Stimulated activated naive CD8-positive, alpha-beta T cell treated with anti-CD3 and anti-CD28 coated beads, Interleukin-15, amount 100 ng/mL, for 72 hours (primary cell): ENCODE measurements at regions not wholly inside any gene's neighbourhood (a gene's known extent, or its start where the extent isn't known, plus 50 kb on each side); places are given as distances from the start of the nearest gene placed in this dataset.
"Not testable (repeated sequence)": the region's sequence is repeated elsewhere in the genome, so short reads cannot be mapped to it uniquely, and the experiment has no call there.

Experiments used
- ATAC-seq: fragments of 150-1000 bp; cut with Tn5 transposase; 2 replicates; pipeline ENCODE4 v1.10.0; 2021; ENCODE audit warnings: mild to moderate bottlenecking, moderate library complexity
- DNase-seq, 2 donors: peaks; one replicate each; pipeline ENCODE4 v3.0.0; 2021 to 2022
- H3K27ac Mint-ChIP-seq, 2 donors: one replicate each; pipeline ENCODE4 v1.8.0; 2022; ENCODE audit warnings: mild to moderate bottlenecking in 2 of 2, mixed read lengths in 2 of 2, moderate library complexity in 2 of 2
- H3K27me3 Mint-ChIP-seq: one replicate; pipeline ENCODE4 v1.8.0; 2022; ENCODE audit warnings: mixed read lengths
- H3K4me1 Mint-ChIP-seq: one replicate; pipeline ENCODE4 v1.8.0; 2022; ENCODE audit warnings: mild to moderate bottlenecking, mixed read lengths
- H3K4me3 Mint-ChIP-seq, 2 donors: one replicate each; pipeline ENCODE4 v1.8.0; 2022; ENCODE audit warnings: mild to moderate bottlenecking in 2 of 2, mixed read lengths in 2 of 2, moderate library complexity in 1 of 2
- H3K9me3 Mint-ChIP-seq, 2 donors: one replicate each; pipeline ENCODE4 v1.8.0; 2022; ENCODE audit warnings: mixed read lengths in 2 of 2

DNA sequence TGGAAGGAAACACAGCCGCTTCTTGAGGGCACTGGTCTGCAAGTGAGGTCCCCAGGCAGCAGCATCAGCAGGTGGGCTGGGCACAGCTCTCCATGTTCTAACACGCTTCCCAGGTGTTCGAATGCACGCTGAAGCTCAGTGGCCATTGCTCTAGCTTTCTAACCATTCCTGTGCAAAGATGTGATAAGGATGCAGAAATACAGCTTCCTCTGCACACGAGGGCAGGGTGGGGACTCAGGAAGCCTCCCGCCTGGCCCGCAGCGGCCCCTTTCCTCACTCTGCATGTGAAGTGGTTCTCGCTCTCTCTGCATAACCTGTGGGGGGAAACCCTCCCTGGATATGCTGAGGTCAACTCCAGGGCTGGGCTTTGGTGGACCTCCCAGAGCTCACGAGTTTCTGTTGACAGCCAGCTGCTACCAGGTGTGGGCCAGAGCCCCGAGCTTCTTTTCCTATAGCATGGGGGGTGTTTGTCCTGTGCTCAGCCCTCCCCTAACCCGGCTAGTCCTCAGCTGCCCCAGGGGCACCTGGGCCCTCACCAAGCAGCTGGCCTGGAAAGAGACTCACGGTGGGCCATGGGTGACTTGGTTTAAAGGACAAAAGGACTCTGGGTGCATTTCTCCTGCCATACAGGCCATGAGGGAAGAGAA, 168.2 kb downstream of the TEX29 start:
- Mint-ChIP-seq H3K9me3 (peaks cover 0 to 23% of the 10 kb centered on the region in 2 donors), H3K27me3 (peaks cover 10% of the 10 kb centered on the region), H3K27ac (no peak overlapping the region), H3K4me3 (no peak overlapping the region), H3K4me1 (no peaks in the 10 kb centered on the region)
- DNase-seq (no peak), ATAC-seq (no peak)

DNA sequence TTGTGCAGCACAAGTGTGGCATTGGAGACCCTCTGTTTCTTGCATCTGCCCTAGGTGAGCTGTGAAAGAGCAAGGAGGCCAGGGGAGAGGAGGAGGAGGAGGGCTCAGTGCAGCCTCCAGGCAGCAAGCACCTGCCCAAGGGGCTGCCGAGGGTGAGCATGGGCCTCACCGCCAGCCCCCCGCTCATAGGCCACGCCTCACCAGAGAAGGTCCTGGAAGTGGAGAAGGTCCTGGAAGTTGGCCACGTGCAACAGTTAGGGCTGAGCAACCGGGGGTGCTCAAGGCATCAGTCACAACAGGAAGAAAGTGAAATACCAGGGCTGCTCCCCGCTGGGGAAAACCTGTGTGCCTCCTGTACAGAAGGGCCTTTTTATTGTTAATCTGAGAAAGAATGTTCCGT, 168.9 kb downstream of the TEX29 start:
- H3K4me3 Mint-ChIP-seq: no peak overlapping the region
- H3K9me3 Mint-ChIP-seq: peaks cover 0 to 23% of the 10 kb centered on the region in 2 donors
- no peaks in the 10 kb centered on the region for H3K4me1 Mint-ChIP-seq
- DNase-seq (no peak), ATAC-seq (no peak)
- H3K27ac Mint-ChIP-seq: no peak overlapping the region
- peaks cover 10% of the 10 kb centered on the region for H3K27me3 Mint-ChIP-seq

GRCh38 chr13:111490611-111491010, 170.2 kb downstream of the TEX29 start:
- Mint-ChIP-seq H3K4me1 (no peaks in the 10 kb centered on the region), H3K9me3 (peaks cover 0 to 23% of the 10 kb centered on the region in 2 donors), H3K4me3 (no peak overlapping the region), H3K27ac (no peak overlapping the region), H3K27me3 (peaks cover 10% of the 10 kb centered on the region)
- ATAC-seq (no peak), DNase-seq (no peak)

- DNase-seq: no peak
- no peak overlapping the region for H3K27ac Mint-ChIP-seq
- peaks cover 10% of the 10 kb centered on the region for H3K27me3 Mint-ChIP-seq
- H3K4me1 Mint-ChIP-seq: no peaks in the 10 kb centered on the region
- ATAC-seq: no peak
- no peak overlapping the region for H3K4me3 Mint-ChIP-seq
- H3K9me3 Mint-ChIP-seq: peaks cover 0 to 23% of the 10 kb centered on the region in 2 donors
Observed at GRCh38 chr13:111491021-111491420, 170.6 kb downstream of the TEX29 start.

GRCh38 chr13:111491659-111492058, 171.2 kb downstream of the TEX29 start:
- Mint-ChIP-seq H3K27ac (no peak overlapping the region), H3K4me3 (no peak overlapping the region), H3K9me3 (peaks cover 0 to 18% of the 10 kb centered on the region in 2 donors), H3K4me1 (no peaks in the 10 kb centered on the region), H3K27me3 (peaks cover 10% of the 10 kb centered on the region)
- DNase-seq: no peak
- no peak for ATAC-seq

GRCh38 chr13:111492341-111492950, 172.0 kb downstream of the TEX29 start:
- DNase-seq: no peak
- no peak for ATAC-seq
- Mint-ChIP-seq H3K27me3 (peaks cover 10% of the 10 kb centered on the region), H3K4me1 (no peaks in the 10 kb centered on the region), H3K4me3 (no peak overlapping the region), H3K9me3 (peaks cover 0 to 10% of the 10 kb centered on the region in 2 donors), H3K27ac (no peak overlapping the region)

- DNase-seq (no peak), ATAC-seq (no peak)
- Mint-ChIP-seq H3K4me1 (no peaks in the 10 kb centered on the region), H3K4me3 (no peak overlapping the region), H3K9me3 (peaks cover 0 to 5% of the 10 kb centered on the region in 2 donors), H3K27ac (no peak overlapping the region), H3K27me3 (peaks cover 10% of the 10 kb centered on the region)
Observed at GRCh38 chr13:111492958-111493357, 172.5 kb downstream of the TEX29 start.

GRCh38 chr13:111493468-111493867, 173.0 kb downstream of the TEX29 start:
- Mint-ChIP-seq H3K4me3 (no peak overlapping the region), H3K27me3 (peaks cover 10% of the 10 kb centered on the region), H3K9me3 (no peaks in the 10 kb centered on the region), H3K27ac (no peak overlapping the region), H3K4me1 (no peaks in the 10 kb centered on the region)
- DNase-seq (no peak), ATAC-seq (no peak)

- H3K27ac Mint-ChIP-seq: no peak overlapping the region
- no peaks in the 10 kb centered on the region for H3K9me3 Mint-ChIP-seq
- ATAC-seq (no peak), DNase-seq (no peak)
- peaks cover 10% of the 10 kb centered on the region for H3K27me3 Mint-ChIP-seq
- H3K4me1 Mint-ChIP-seq: no peaks in the 10 kb centered on the region
- no peak overlapping the region for H3K4me3 Mint-ChIP-seq
Observed at GRCh38 chr13:111494641-111495040, 174.2 kb downstream of the TEX29 start.

- H3K4me3 Mint-ChIP-seq, ATAC-seq, H3K4me1 Mint-ChIP-seq, H3K9me3 Mint-ChIP-seq, DNase-seq, H3K27ac Mint-ChIP-seq: not testable (repeated sequence)
- H3K27me3 Mint-ChIP-seq: peaks cover 23% of the 10 kb centered on the region
Observed at GRCh38 chr13:111501596-111502535, 181.4 kb downstream of the TEX29 start.

- ATAC-seq: no peak
- H3K27ac Mint-ChIP-seq: no peak overlapping the region
- H3K9me3 Mint-ChIP-seq: peaks cover 5 to 7% of the 10 kb centered on the region in 2 donors
- peaks cover 23% of the 10 kb centered on the region for H3K27me3 Mint-ChIP-seq
- no peak for DNase-seq
- H3K4me3 Mint-ChIP-seq: no peak overlapping the region
- H3K4me1 Mint-ChIP-seq: no peaks in the 10 kb centered on the region
Observed at GRCh38 chr13:111502957-111503356, 182.5 kb downstream of the TEX29 start.

- DNase-seq (no peak), ATAC-seq (no peak)
- H3K4me3 Mint-ChIP-seq: no peak overlapping the region
- no peak overlapping the region for H3K27ac Mint-ChIP-seq
- H3K9me3 Mint-ChIP-seq: peaks cover 5 to 7% of the 10 kb centered on the region in 2 donors
- H3K27me3 Mint-ChIP-seq: peaks cover 23% of the 10 kb centered on the region
- H3K4me1 Mint-ChIP-seq: no peaks in the 10 kb centered on the region
Observed at GRCh38 chr13:111503376-111503775, 182.9 kb downstream of the TEX29 start.

GRCh38 chr13:111503905-111504695, 183.7 kb downstream of the TEX29 start:
- Mint-ChIP-seq H3K9me3 (peaks cover 5 to 7% of the 10 kb centered on the region in 2 donors), H3K27ac (no peak overlapping the region), H3K27me3 (peaks cover 23% of the 10 kb centered on the region), H3K4me1 (no peaks in the 10 kb centered on the region), H3K4me3 (no peak overlapping the region)
- ATAC-seq (no peak), DNase-seq (no peak)

DNA sequence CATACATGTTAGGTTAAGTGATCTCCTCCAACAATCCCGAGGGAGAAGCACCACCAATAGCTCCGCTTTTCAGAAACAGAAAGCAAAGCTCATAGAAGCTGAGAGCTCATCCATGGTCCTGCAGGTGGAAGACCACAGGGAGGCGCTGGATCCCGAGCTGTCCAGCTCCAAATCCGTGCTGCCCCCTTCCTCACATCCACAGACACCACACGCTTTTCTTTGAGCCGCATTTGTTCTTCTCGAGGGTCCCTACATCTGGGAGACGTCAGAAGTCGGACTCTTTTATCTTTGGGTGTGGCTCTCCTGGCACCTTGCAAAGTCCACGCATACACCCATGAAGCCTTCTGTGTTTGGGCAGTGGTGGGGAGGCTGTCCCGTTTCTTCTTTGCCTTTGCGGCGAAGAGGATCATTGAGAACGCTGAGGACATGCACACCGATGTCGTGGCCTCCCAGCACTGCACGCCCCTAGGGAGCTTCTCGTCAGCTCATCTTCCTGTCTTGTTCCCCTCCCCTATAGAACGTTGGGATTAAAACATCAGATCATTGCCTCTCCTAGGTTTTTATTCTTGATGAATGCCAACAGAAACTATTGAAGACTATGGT, 184.8 kb downstream of the TEX29 start:
- Mint-ChIP-seq H3K4me1 (no peaks in the 10 kb centered on the region), H3K27ac (no peak overlapping the region), H3K4me3 (no peak overlapping the region), H3K27me3 (peaks cover 23% of the 10 kb centered on the region), H3K9me3 (peaks cover 5 to 7% of the 10 kb centered on the region in 2 donors)
- no peak for DNase-seq
- ATAC-seq: no peak

- no peaks in the 10 kb centered on the region for H3K4me1 Mint-ChIP-seq
- H3K4me3 Mint-ChIP-seq: no peak overlapping the region
- no peaks in the 10 kb centered on the region for H3K9me3 Mint-ChIP-seq
- ATAC-seq (no peak), DNase-seq (no peak)
- peaks cover 23% of the 10 kb centered on the region for H3K27me3 Mint-ChIP-seq
- no peak overlapping the region for H3K27ac Mint-ChIP-seq
Observed at GRCh38 chr13:111506125-111506524, 185.7 kb downstream of the TEX29 start.
